Panc1 (cell line): ENCODE measurements at regions not wholly inside any gene's neighbourhood (a gene's known extent, or its start where the extent isn't known, plus 50 kb on each side); places are given as distances from the start of the nearest gene placed in this dataset.

Source experiments
- ATAC-seq: fragments of 200-7000 bp; cut with Tn5 transposase; 2 replicates; pipeline ENCODE4 v1.9.1; 2020; ENCODE audit warnings: mild to moderate bottlenecking, moderate library complexity
- BruUV-seq: library from RNA; stranded (reverse); fragments of 400-500 nt; replicated peaks from 2 replicates; lab custom pipeline; 2021; lab: Mats Ljungman, UMichigan
- CTCF ChIA-PET: fragments of 300-600 bp; sonication (Branson Sonifier 250); formaldehyde crosslinking; loops from one replicate; lab custom pipeline; 2022; ENCODE audit warnings: antibody characterized with exemption; lab: Charles Lee
- POLR2A ChIA-PET: fragments of 300-600 bp; sonication (Branson Sonifier 250); formaldehyde crosslinking; loops from one replicate; lab custom pipeline; 2022; ENCODE audit warnings: antibody characterized with exemption; lab: Charles Lee
- DNase-seq: peaks from one replicate; pipeline ENCODE4 v3.0.0-alpha.2; 2010; ENCODE audit warnings: low read depth, low spot score
- H3K27ac ChIP-seq: 2 replicates; pipeline ENCODE4 v1.5.1; 2011; ENCODE audit warnings: mild to moderate bottlenecking, low read length, inconsistent platforms
- H3K27me3 ChIP-seq: fragments of 200-500 bp; sonication (Bioruptor generic); 2 replicates; pipeline ENCODE4 v1.6.0; 2014; ENCODE audit warnings: low read length, inconsistent platforms; ENCODE audit not compliant: control insufficient read depth, insufficient read depth
- H3K36me3 ChIP-seq: fragments of 200-500 bp; sonication (Bioruptor generic); 2 replicates; pipeline ENCODE4 v1.5.1; 2014; ENCODE audit warnings: inconsistent platforms, mild to moderate bottlenecking, low read length, moderate library complexity; ENCODE audit not compliant: control insufficient read depth, insufficient read depth
- H3K4me1 ChIP-seq: 2 replicates; pipeline ENCODE4 v1.5.1; 2011; ENCODE audit warnings: inconsistent platforms, mild to moderate bottlenecking, low read length, moderate library complexity; ENCODE audit not compliant: control insufficient read depth, insufficient read depth
- H3K4me3 ChIP-seq, 2 experiments: 2 replicates each; pipeline ENCODE4 v1.5.1; 2011 to 2012; ENCODE audit warnings: low read depth in 2 of 2, low read length in 2 of 2, mild to moderate bottlenecking in 2 of 2, inconsistent platforms in 1 of 2, moderate library complexity in 1 of 2
- H3K9me3 ChIP-seq: fragments of 200-500 bp; sonication (Bioruptor generic); 2 replicates; pipeline ENCODE4 v1.5.1; 2014; ENCODE audit warnings: low read depth, mild to moderate bottlenecking, inconsistent platforms, low read length, moderate library complexity; ENCODE audit not compliant: control insufficient read depth, insufficient read depth
- CTCF ChIP-seq: fragments of 450-650 bp; IDR thresholded peaks from 2 replicates; pipeline ENCODE4 v1.5.1; 2017; ENCODE audit warnings: mild to moderate bottlenecking
- POLR2AphosphoS5 ChIP-seq: IDR thresholded peaks from 2 replicates; pipeline ENCODE4 v1.6.1; 2012; ENCODE audit warnings: mild to moderate bottlenecking, low read depth, low read length, moderate library complexity
- REST ChIP-seq, 2 experiments: IDR thresholded peaks; 2 replicates each; pipeline ENCODE4 v1.6.1; 2011 to 2012; ENCODE audit warnings: low read depth in 2 of 2, control low read depth in 1 of 2, low read length in 1 of 2, mild to moderate bottlenecking in 1 of 2, moderate library complexity in 1 of 2; ENCODE audit not compliant: insufficient read depth in 1 of 2
- SIN3A ChIP-seq: IDR thresholded peaks from 2 replicates; pipeline ENCODE4 v1.6.1; 2012; ENCODE audit warnings: low read depth, mild to moderate bottlenecking, low read length, moderate library complexity, borderline replicate concordance; ENCODE audit not compliant: insufficient read depth
- TCF7L2 ChIP-seq: IDR thresholded peaks from 2 replicates; pipeline ENCODE4 v1.6.1; 2011; ENCODE audit warnings: mild to moderate bottlenecking, low read depth, low read length, inconsistent platforms
- in situ Hi-C: cut with HindIII; loops from 2 replicates; pipeline ENCODE4 v1.10.0; 2016; ENCODE audit warnings: low sequenced_read_pairs, low pct_unique_long_range_greater_than_20kb
- intact Hi-C: fragments of 100-400 bp; cut with micrococcal nuclease; formaldehyde crosslinking; loops from one replicate; pipeline ENCODE4 v1.10.0; 2022; ENCODE audit not compliant: unreplicated experiment

- Histone ChIP-seq H3K27ac (no peak overlapping the region), H3K36me3 (no peaks in the 10 kb centered on the region), H3K4me3 (no peak overlapping the region), H3K27me3 (no peaks in the 10 kb centered on the region), H3K4me1 (no peaks in the 10 kb centered on the region), H3K9me3 (peaks cover 5% of the 10 kb centered on the region; the same call in 1 of the 2 replicates)
- intact Hi-C loops, result no loop called here
- POLR2A ChIA-PET, result no interaction called here
- CTCF ChIA-PET, result no interaction called here
- ATAC-seq (no peak), DNase-seq (no peak)
- BruUV-seq, result no TSS peak
- in situ Hi-C loops, result no loop called here
- TF ChIP-seq CTCF (no peak), REST (IDR thresholded peaks at IDR 0.05; ENCODE audit: insufficient read depth in 1 of 2, low read depth in 2 of 2, low read length in 1 of 2) (no peak), POLR2AphosphoS5 (no peak), TCF7L2 (no peak), SIN3A (no peak)
These were observed 62.4 kb upstream of the DUSP10 start for GRCh38 chr1:221804303-221804702.

GRCh38 chr1:221801773-221802516, 60.1 kb upstream of the DUSP10 start:
- DNase-seq, result peak; percentile 25
- ChIA-PET CTCF (no interaction called here), POLR2A (no interaction called here)
- Histone ChIP-seq H3K27me3 (no peaks in the 10 kb centered on the region), H3K4me1 (no peaks in the 10 kb centered on the region), H3K27ac (no peak overlapping the region), H3K4me3 (no peak overlapping the region), H3K9me3 (peaks cover 6% of the 10 kb centered on the region; the same call in 1 of the 2 replicates), H3K36me3 (no peaks in the 10 kb centered on the region)
- no peak for TF ChIP-seq REST (IDR thresholded peaks at IDR 0.05; ENCODE audit: insufficient read depth in 1 of 2, low read depth in 2 of 2, low read length in 1 of 2)
- no peak for TF ChIP-seq TCF7L2
- no peak for TF ChIP-seq SIN3A
- no peak for TF ChIP-seq POLR2AphosphoS5
- no peak for TF ChIP-seq CTCF
- ATAC-seq, result no peak
- BruUV-seq, result no TSS peak
- intact Hi-C loops (no loop called here), in situ Hi-C loops (no loop called here)
